ENCODE measurements at regions not wholly inside any gene's neighbourhood (a gene's known extent, or its start where the extent isn't known, plus 50 kb on each side); places are given as distances from the start of the nearest gene placed in this dataset.

DNA sequence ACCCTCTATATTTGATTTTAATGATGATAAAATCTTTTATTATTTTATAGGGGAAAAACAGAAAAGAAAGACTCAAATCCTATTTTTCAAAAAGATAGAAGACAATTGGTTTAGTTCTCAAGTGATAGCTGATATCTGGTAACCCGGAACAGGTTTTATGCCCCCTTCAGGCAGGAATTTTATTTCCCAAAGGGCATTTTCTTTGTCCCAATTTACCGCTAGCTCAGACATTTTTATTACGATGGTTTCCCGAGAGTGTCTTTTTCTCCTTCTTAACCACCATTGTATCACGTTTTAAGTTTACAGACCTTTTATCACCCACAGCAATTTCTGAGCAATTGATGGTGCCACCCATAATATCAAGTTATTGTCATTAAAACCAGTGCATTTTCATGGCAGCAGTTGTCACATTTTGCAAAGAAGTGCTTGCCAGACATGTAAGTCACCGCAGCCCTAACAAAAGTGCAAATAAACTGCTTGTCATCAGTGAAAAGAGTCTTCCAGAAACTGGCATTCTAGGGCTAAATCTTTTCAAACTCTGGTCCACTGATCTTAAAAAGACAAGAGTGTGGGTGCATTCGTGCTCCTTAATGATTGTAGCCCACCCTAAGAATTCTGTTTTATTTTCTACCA lies 204.8 kb upstream of the VCX start:
- no peak for ATAC-seq (ENCODE audit: insufficient read depth, low FRiP score)
- 83 to 85% methylated on average over 7 of the region's 7 CpGs for WGBS, 2 donors
- no peak overlapping the region for H3K27ac ChIP-seq (ENCODE audit: low read depth in 1 of 2, low read length in 1 of 2)
- no peaks in the 10 kb centered on the region for H3K4me1 ChIP-seq (ENCODE audit: control insufficient read depth in 5 of 5, insufficient read depth in 5 of 5, low read length in 5 of 5)
- H3K9me3 ChIP-seq (ENCODE audit: control insufficient read depth in 4 of 4, insufficient read depth in 3 of 4, low read length in 3 of 4) = peaks cover 0 to under 1% (median 0%) of the 10 kb centered on the region in 4 donors
- TF ChIP-seq, protein P1, sequence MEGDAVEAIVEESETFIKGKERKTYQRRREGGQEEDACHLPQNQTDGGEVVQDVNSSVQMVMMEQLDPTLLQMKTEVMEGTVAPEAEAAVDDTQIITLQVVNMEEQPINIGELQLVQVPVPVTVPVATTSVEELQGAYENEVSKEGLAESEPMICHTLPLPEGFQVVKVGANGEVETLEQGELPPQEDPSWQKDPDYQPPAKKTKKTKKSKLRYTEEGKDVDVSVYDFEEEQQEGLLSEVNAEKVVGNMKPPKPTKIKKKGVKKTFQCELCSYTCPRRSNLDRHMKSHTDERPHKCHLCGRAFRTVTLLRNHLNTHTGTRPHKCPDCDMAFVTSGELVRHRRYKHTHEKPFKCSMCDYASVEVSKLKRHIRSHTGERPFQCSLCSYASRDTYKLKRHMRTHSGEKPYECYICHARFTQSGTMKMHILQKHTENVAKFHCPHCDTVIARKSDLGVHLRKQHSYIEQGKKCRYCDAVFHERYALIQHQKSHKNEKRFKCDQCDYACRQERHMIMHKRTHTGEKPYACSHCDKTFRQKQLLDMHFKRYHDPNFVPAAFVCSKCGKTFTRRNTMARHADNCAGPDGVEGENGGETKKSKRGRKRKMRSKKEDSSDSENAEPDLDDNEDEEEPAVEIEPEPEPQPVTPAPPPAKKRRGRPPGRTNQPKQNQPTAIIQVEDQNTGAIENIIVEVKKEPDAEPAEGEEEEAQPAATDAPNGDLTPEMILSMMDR (IDR thresholded peaks at IDR 0.05; ENCODE audit: control extremely low read depth, extremely low read depth) = no peak
- H3K36me3 ChIP-seq (ENCODE audit: control insufficient read depth in 4 of 4, insufficient read depth in 4 of 4, low read length in 4 of 4) = no peaks in the 10 kb centered on the region
- no peak overlapping the region for H3K9ac ChIP-seq (ENCODE audit: insufficient read depth in 1 of 2, low read length in 2 of 2)
- H3K4me3 ChIP-seq = no peak overlapping the region
- H3K27me3 ChIP-seq (ENCODE audit: control insufficient read depth in 3 of 3, insufficient read depth in 3 of 3, low read length in 2 of 3) = peaks cover 0 to 15% (median 6%) of the 10 kb centered on the region in 3 donors
- DNase-seq = no peak

DNA sequence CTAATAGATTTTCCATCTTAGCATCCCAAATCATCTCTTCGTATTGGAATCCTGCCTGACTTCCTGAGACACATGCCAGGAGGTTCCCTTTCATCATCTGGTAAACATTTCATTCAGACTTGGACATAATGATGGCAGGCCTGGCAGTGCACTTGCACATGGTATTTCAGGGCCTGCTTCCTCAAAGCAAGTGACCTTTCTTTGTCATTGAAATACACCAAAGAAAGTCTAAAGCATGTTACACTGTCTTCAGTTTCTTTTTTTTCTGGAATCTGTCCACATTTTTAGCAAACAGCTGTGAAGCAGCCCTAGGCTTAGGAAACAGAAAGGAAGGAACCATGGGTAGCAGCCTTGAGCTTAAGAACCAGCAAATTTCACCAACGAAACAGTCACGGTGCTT lies 205.9 kb upstream of the VCX start:
- Histone ChIP-seq H3K9ac (ENCODE audit: insufficient read depth in 1 of 2, low read length in 2 of 2) (no peak overlapping the region), H3K36me3 (ENCODE audit: control insufficient read depth in 4 of 4, insufficient read depth in 4 of 4, low read length in 4 of 4) (no peaks in the 10 kb centered on the region), H3K27ac (ENCODE audit: low read depth in 1 of 2, low read length in 1 of 2) (no peak overlapping the region), H3K4me1 (ENCODE audit: control insufficient read depth in 5 of 5, insufficient read depth in 5 of 5, low read length in 5 of 5) (no peaks in the 10 kb centered on the region), H3K9me3 (ENCODE audit: control insufficient read depth in 4 of 4, insufficient read depth in 3 of 4, low read length in 3 of 4) (peaks cover 0 to 2% (median 0%) of the 10 kb centered on the region in 4 donors), H3K27me3 (ENCODE audit: control insufficient read depth in 3 of 3, insufficient read depth in 3 of 3, low read length in 2 of 3) (peaks cover 0 to 15% (median 6%) of the 10 kb centered on the region in 3 donors), H3K4me3 (no peak overlapping the region)
- no peak for DNase-seq
- no peak for ATAC-seq (ENCODE audit: insufficient read depth, low FRiP score)
- TF ChIP-seq, protein P1 (IDR thresholded peaks at IDR 0.05; ENCODE audit: control extremely low read depth, extremely low read depth) = no peak
- WGBS, 2 donors = 72 to 74% methylated on average over 3 of the region's 3 CpGs

DNA sequence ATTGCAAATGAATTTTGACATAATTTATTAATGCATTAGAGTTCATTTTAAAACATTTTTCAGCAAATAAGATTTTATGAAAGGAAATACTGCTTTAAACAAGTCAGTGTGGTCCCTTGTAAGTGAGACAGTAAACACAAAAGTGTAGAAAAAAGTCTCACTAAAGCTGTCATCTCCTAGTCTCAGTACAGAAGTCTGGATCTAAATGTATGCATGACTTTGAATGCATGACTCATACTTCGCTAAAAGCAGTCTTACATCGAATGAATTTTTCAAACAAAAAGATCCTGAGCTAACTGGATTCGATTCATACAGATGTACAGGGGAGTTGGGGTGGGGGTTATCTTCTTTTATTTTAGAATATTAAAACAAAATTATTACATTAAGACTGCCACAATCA lies 207.4 kb upstream of the VCX start:
- Histone ChIP-seq H3K4me3 (no peak overlapping the region), H3K36me3 (ENCODE audit: control insufficient read depth in 4 of 4, insufficient read depth in 4 of 4, low read length in 4 of 4) (no peaks in the 10 kb centered on the region), H3K9me3 (ENCODE audit: control insufficient read depth in 4 of 4, insufficient read depth in 3 of 4, low read length in 3 of 4) (peaks cover 0 to 6% (median 1%) of the 10 kb centered on the region in 4 donors), H3K27me3 (ENCODE audit: control insufficient read depth in 3 of 3, insufficient read depth in 3 of 3, low read length in 2 of 3) (peaks cover 0 to 11% (median 6%) of the 10 kb centered on the region in 3 donors), H3K9ac (ENCODE audit: insufficient read depth in 1 of 2, low read length in 2 of 2) (no peak overlapping the region), H3K27ac (ENCODE audit: low read depth in 1 of 2, low read length in 1 of 2) (no peak overlapping the region), H3K4me1 (ENCODE audit: control insufficient read depth in 5 of 5, insufficient read depth in 5 of 5, low read length in 5 of 5) (no peaks in the 10 kb centered on the region)
- ATAC-seq (ENCODE audit: insufficient read depth, low FRiP score) (no peak), DNase-seq (no peak)
- 89 to 94% methylated on average over 3 of the region's 3 CpGs for WGBS, 2 donors
- TF ChIP-seq, protein P1 (IDR thresholded peaks at IDR 0.05; ENCODE audit: control extremely low read depth, extremely low read depth) = no peak

DNA sequence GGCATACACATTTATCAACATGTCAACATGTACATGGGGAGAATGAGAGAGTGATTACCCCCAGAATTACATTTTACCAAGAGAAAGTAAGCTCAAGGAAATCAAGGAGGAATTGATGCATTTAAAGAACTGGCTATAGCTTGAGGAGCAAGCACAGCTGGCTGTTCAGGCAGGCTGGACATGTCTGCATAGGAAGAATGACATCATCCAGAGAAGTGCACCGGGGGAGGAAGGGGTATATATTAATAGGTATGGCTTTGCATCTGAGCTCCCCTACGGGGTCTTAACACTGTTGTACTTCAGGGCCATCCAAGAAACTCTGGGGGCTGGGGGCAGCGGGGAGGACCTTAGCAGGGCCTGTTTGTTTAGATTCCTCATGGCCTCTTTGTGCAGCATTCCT lies 222.4 kb upstream of the VCX start:
- Histone ChIP-seq H3K4me1 (ENCODE audit: control insufficient read depth in 5 of 5, insufficient read depth in 5 of 5, low read length in 5 of 5) (no peaks in the 10 kb centered on the region), H3K9me3 (ENCODE audit: control insufficient read depth in 4 of 4, insufficient read depth in 3 of 4, low read length in 3 of 4) (no peaks in the 10 kb centered on the region), H3K9ac (ENCODE audit: insufficient read depth in 1 of 2, low read length in 2 of 2) (no peak overlapping the region), H3K36me3 (ENCODE audit: control insufficient read depth in 4 of 4, insufficient read depth in 4 of 4, low read length in 4 of 4) (no peaks in the 10 kb centered on the region), H3K27me3 (ENCODE audit: control insufficient read depth in 3 of 3, insufficient read depth in 3 of 3, low read length in 2 of 3) (peaks cover 0 to 11% (median 5%) of the 10 kb centered on the region in 3 donors), H3K27ac (ENCODE audit: low read depth in 1 of 2, low read length in 1 of 2) (no peak overlapping the region), H3K4me3 (no peak overlapping the region)
- TF ChIP-seq, protein P1 (IDR thresholded peaks at IDR 0.05; ENCODE audit: control extremely low read depth, extremely low read depth) = no peak
- WGBS, 2 donors = 69 to 78% methylated on average over 3 of the region's 3 CpGs
- DNase-seq (no peak), ATAC-seq (ENCODE audit: insufficient read depth, low FRiP score) (no peak)
